B cell (primary cell): ENCODE measurements at regions not wholly inside any gene's neighbourhood (a gene's known extent, or its start where the extent isn't known, plus 50 kb on each side); places are given as distances from the start of the nearest gene placed in this dataset.

Experiments used
- ATAC-seq: fragments of 200-7000 bp; cut with Tn5 transposase; one replicate; pipeline ENCODE4 v1.10.0; 2021; ENCODE audit warnings: low read depth, mild to moderate bottlenecking, moderate number of reproducible peaks, moderate library complexity
- CTCF ChIA-PET: fragments of 350-600 bp; sonication (Branson Sonifier 250); formaldehyde crosslinking; loops from one replicate; lab custom pipeline; 2021; ENCODE audit warnings: antibody characterized with exemption, inconsistent platforms; lab: Charles Lee
- POLR2A ChIA-PET: fragments of 350-600 bp; sonication (Branson Sonifier 250); formaldehyde crosslinking; loops from one replicate; lab custom pipeline; 2021; ENCODE audit warnings: antibody characterized with exemption; lab: Charles Lee
- DNase-seq: peaks from one replicate; pipeline ENCODE4 v3.0.0; 2013
- H2AFZ ChIP-seq: 2 replicates; pipeline ENCODE4 v1.6.1; 2012; ENCODE audit warnings: mild to moderate bottlenecking, low read depth, low read length; ENCODE audit not compliant: insufficient read depth, poor library complexity, severe bottlenecking
- H3K27ac ChIP-seq, 2 donors: 1 replicate in 1 of 2; 2 replicates in 1 of 2; pipeline ENCODE4 v1.5.1; 2012 to 2013; ENCODE audit warnings: low read length in 2 of 2, mild to moderate bottlenecking in 2 of 2, moderate library complexity in 1 of 2
- H3K27me3 ChIP-seq, 4 experiments: fragments of 200-600 bp in 1 of 4; sonication (generic) in 1 of 4; replicated peaks in 1 of 4; 1 replicate in 2 of 4; 2 replicates in 2 of 4; pipeline versions ENCODE4 v1.6.1 to v1.7.0; 2013 to 2016; ENCODE audit warnings: low read length in 3 of 4, mild to moderate bottlenecking in 2 of 4, mixed read lengths in 1 of 4, moderate library complexity in 1 of 4; ENCODE audit not compliant: insufficient read depth in 4 of 4, control insufficient read depth in 3 of 4; ENCODE audit errors: control extremely low read depth in 1 of 4
- H3K36me3 ChIP-seq, 2 experiments: replicated peaks in 1 of 2; 1 replicate in 1 of 2; 2 replicates in 1 of 2; pipeline versions ENCODE4 v1.6.1 to v1.7.1; 2013; ENCODE audit warnings: low read length in 1 of 2; ENCODE audit not compliant: insufficient read depth in 2 of 2, control insufficient read depth in 1 of 2; ENCODE audit errors: control extremely low read depth in 1 of 2, extremely low read depth in 1 of 2
- H3K4me1 ChIP-seq, 2 donors: fragments of 200-600 bp in 1 of 2; sonication (generic) in 1 of 2; 1 replicate in 1 of 2; 2 replicates in 1 of 2; pipeline versions ENCODE4 v1.5.1 to v1.6.1; 2013 to 2017; ENCODE audit warnings: low read length in 2 of 2; ENCODE audit not compliant: control insufficient read depth in 2 of 2, insufficient read depth in 2 of 2
- H3K4me2 ChIP-seq: replicated peaks from 2 replicates; pipeline ENCODE3; 2012; ENCODE audit warnings: mild to moderate bottlenecking, low read depth, low read length; ENCODE audit not compliant: poor library complexity, severe bottlenecking
- H3K4me3 ChIP-seq, 5 experiments: fragments of 200-600 bp in 1 of 5; sonication (generic) in 1 of 5; 1 replicate in 3 of 5; 2 replicates in 2 of 5; pipeline versions ENCODE4 v1.5.1 to v1.7.0; 2011 to 2016; ENCODE audit warnings: low read length in 4 of 5, mild to moderate bottlenecking in 4 of 5, low read depth in 2 of 5, control low read depth in 1 of 5, moderate library complexity in 1 of 5; ENCODE audit not compliant: insufficient read depth in 1 of 5; ENCODE audit errors: control extremely low read depth in 1 of 5, extremely low read depth in 1 of 5
- H3K79me2 ChIP-seq: fragments of 200-600 bp; sonication (generic); one replicate; pipeline ENCODE4 v1.6.0; 2016; ENCODE audit warnings: low read length; ENCODE audit not compliant: control insufficient read depth, insufficient read depth
- H3K9ac ChIP-seq: fragments of 200-600 bp; sonication (generic); 2 replicates; pipeline ENCODE4 v1.6.1; 2017; ENCODE audit warnings: mild to moderate bottlenecking, low read length, moderate library complexity
- H3K9me3 ChIP-seq, 3 donors: one replicate each; pipeline versions ENCODE4 v1.6.1 to v1.7.1; 2013; ENCODE audit warnings: low read length in 2 of 3; ENCODE audit not compliant: control insufficient read depth in 2 of 3, insufficient read depth in 1 of 3; ENCODE audit errors: control extremely low read depth in 1 of 3
- H4K20me1 ChIP-seq: 2 replicates; pipeline ENCODE4 v1.6.0; 2012; ENCODE audit warnings: mild to moderate bottlenecking, low read length; ENCODE audit not compliant: insufficient read depth, control insufficient read depth, poor library complexity, severe bottlenecking
- H3K27ac Mint-ChIP-seq: one replicate; pipeline ENCODE4 v1.8.0; 2021; ENCODE audit warnings: mixed read lengths
- H3K27me3 Mint-ChIP-seq: one replicate; pipeline ENCODE4 v1.8.0; 2021; ENCODE audit warnings: mixed read lengths
- H3K4me1 Mint-ChIP-seq: one replicate; pipeline ENCODE4 v1.8.0; 2021; ENCODE audit warnings: mixed read lengths
- H3K4me3 Mint-ChIP-seq: one replicate; pipeline ENCODE4 v1.8.0; 2021; ENCODE audit warnings: mixed read lengths
- H3K9me3 Mint-ChIP-seq: one replicate; pipeline ENCODE4 v1.8.0; 2022; ENCODE audit warnings: mixed read lengths; ENCODE audit not compliant: insufficient read depth
- CTCF ChIP-seq: fragments of 200-600 bp; IDR thresholded peaks from one replicate; pipeline ENCODE4 v1.8.0; 2022; ENCODE audit warnings: antibody characterized with exemption, mild to moderate bottlenecking
- EZH2 ChIP-seq: IDR thresholded peaks from 2 replicates; pipeline ENCODE4 v1.6.1; 2012; ENCODE audit warnings: borderline replicate concordance, low read depth, mild to moderate bottlenecking, moderate library complexity, low read length; ENCODE audit not compliant: insufficient read depth, poor library complexity, severe bottlenecking
- WGBS: methylation state at CpG from one replicate; pipeline ENCODE4 v1.1.5; 2013; ENCODE audit warnings: missing lambda C conversion rate; ENCODE audit not compliant: insufficient coverage; 5-methylcytosine and 5-hydroxymethylcytosine counted together
- intact Hi-C: fragments of 100-400 bp; cut with micrococcal nuclease; formaldehyde crosslinking; loops from one replicate; pipeline ENCODE4 v1.10.0; 2022

GRCh38 chr1:115538579-115538978 lies 103.2 kb upstream of the VANGL1 start:
- intact Hi-C loops, result no loop called here
- DNase-seq (no peak), ATAC-seq (no peak)
- TF ChIP-seq CTCF, result no peak
- ChIA-PET CTCF (no interaction called here), POLR2A (no interaction called here)
- no CpG with 5 or more reads among the region's 1 CpG for WGBS
- Histone ChIP-seq H3K79me2 (no peaks in the 10 kb centered on the region), H3K9me3 (peaks cover 0 to 14% (median 1%) of the 10 kb centered on the region in 3 donors), H3K4me2 (no peak overlapping the region), H3K9ac (no peak overlapping the region), H3K27ac (no peak overlapping the region), H3K36me3 (no peaks in the 10 kb centered on the region), H3K4me1 (no peaks in the 10 kb centered on the region), H2AFZ (no peak overlapping the region), H3K27me3 (no peaks in the 10 kb centered on the region), H4K20me1 (no peaks in the 10 kb centered on the region), H3K4me3 (no peak overlapping the region)
- no peak overlapping the region for H3K27ac Mint-ChIP-seq
- H3K27me3 Mint-ChIP-seq, result peaks cover 5% of the 10 kb centered on the region
- no peaks in the 10 kb centered on the region for H3K9me3 Mint-ChIP-seq
- no peaks in the 10 kb centered on the region for H3K4me1 Mint-ChIP-seq
- no peak overlapping the region for H3K4me3 Mint-ChIP-seq

- Histone ChIP-seq H4K20me1 (no peaks in the 10 kb centered on the region), H3K27ac (no peak overlapping the region), H3K9ac (no peak overlapping the region), H3K9me3 (peaks cover 0 to 14% (median 1%) of the 10 kb centered on the region in 3 donors), H3K36me3 (no peaks in the 10 kb centered on the region), H3K79me2 (no peaks in the 10 kb centered on the region), H3K27me3 (no peaks in the 10 kb centered on the region), H3K4me3 (no peak overlapping the region), H3K4me2 (no peak overlapping the region), H3K4me1 (no peaks in the 10 kb centered on the region), H2AFZ (no peak overlapping the region)
- no peak for DNase-seq
- Mint-ChIP-seq H3K4me1 (no peaks in the 10 kb centered on the region), H3K27ac (no peak overlapping the region), H3K27me3 (peaks cover 5% of the 10 kb centered on the region), H3K9me3 (no peaks in the 10 kb centered on the region), H3K4me3 (no peak overlapping the region)
- intact Hi-C loops, result no loop called here
- ChIA-PET CTCF (no interaction called here), POLR2A (no interaction called here)
- no peak for TF ChIP-seq EZH2
- no peak for TF ChIP-seq CTCF
- no peak for ATAC-seq
Measured at GRCh38 chr1:115537415-115537814, 104.4 kb upstream of the VANGL1 start.
